OCI-LY1 (cell line): ENCODE measurements at regions not wholly inside any gene's neighbourhood (a gene's known extent, or its start where the extent isn't known, plus 50 kb on each side); places are given as distances from the start of the nearest gene placed in this dataset.
"Not testable (repeated sequence)": the region's sequence is repeated elsewhere in the genome, so short reads cannot be mapped to it uniquely, and the experiment has no call there.

Experiments
- EZH2 ChIP-seq: fragments of 200-600 bp; sonication (generic), shearing (Covaris generic); IDR thresholded peaks from 2 replicates; pipeline ENCODE4 v1.8.0; 2017; ENCODE audit warnings: borderline replicate concordance, mixed run types, mild to moderate bottlenecking, antibody characterized with exemption, low read length, moderate library complexity, mixed read lengths
- TF ChIP-seq, protein P1 (sequence below): fragments of 200-600 bp; sonication (generic), shearing (Covaris generic); IDR thresholded peaks from 2 replicates; pipeline ENCODE4 v1.5.1; 2017; ENCODE audit warnings: mild to moderate bottlenecking, antibody characterized with exemption, low read length, moderate library complexity, mixed read lengths

DNA sequence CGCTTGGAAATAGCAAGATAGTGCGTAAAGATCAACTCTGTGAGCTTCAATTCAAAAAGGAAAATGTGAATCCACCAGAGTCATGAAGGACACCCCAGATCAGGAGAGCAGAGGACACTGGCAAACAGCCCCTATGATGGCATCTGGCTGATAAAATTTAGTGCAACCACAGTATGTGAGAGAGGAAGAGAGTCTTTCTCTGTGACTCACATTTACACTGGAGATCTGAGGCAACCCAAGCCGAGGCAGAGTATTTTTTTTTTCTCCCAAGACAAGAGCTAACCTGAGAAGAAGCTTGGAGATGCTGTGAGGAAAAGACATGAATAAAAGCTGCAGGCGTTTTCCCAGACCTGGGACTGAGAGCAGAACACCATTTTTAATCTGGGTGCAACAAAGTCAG, 482.2 kb downstream of the TGIF2LX start:
- TF ChIP-seq, protein P1, sequence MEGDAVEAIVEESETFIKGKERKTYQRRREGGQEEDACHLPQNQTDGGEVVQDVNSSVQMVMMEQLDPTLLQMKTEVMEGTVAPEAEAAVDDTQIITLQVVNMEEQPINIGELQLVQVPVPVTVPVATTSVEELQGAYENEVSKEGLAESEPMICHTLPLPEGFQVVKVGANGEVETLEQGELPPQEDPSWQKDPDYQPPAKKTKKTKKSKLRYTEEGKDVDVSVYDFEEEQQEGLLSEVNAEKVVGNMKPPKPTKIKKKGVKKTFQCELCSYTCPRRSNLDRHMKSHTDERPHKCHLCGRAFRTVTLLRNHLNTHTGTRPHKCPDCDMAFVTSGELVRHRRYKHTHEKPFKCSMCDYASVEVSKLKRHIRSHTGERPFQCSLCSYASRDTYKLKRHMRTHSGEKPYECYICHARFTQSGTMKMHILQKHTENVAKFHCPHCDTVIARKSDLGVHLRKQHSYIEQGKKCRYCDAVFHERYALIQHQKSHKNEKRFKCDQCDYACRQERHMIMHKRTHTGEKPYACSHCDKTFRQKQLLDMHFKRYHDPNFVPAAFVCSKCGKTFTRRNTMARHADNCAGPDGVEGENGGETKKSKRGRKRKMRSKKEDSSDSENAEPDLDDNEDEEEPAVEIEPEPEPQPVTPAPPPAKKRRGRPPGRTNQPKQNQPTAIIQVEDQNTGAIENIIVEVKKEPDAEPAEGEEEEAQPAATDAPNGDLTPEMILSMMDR: not testable (repeated sequence)
- TF ChIP-seq EZH2: not testable (repeated sequence)
